HG02763 (cell line): ENCODE measurements at regions not wholly inside any gene's neighbourhood (a gene's known extent, or its start where the extent isn't known, plus 50 kb on each side); places are given as distances from the start of the nearest gene placed in this dataset.

Experiments used
- ATAC-seq: cut with Tn5 transposase; IDR thresholded peaks from one replicate; pipeline ENCODE4 v1.9.1; 2021; ENCODE audit warnings: mild to moderate bottlenecking, moderate library complexity; ENCODE audit not compliant: unreplicated experiment

GRCh38 chr6:44674226-44675155 is 287.0 kb downstream of the CDC5L start:
- no peak for ATAC-seq

GRCh38 chr6:44675449-44675848 is 287.9 kb downstream of the CDC5L start:
- no peak for ATAC-seq

- ATAC-seq: no peak
These were observed 288.8 kb downstream of the CDC5L start for GRCh38 chr6:44676246-44676790.

GRCh38 chr6:44676826-44677433 is 289.4 kb downstream of the CDC5L start:
- ATAC-seq: no peak

- no peak for ATAC-seq
These were observed 290.9 kb downstream of the CDC5L start for GRCh38 chr6:44678252-44678935.

GRCh38 chr6:44679438-44680201 is 292.1 kb downstream of the CDC5L start:
- ATAC-seq: no peak

- ATAC-seq: no peak
These were observed 292.8 kb downstream of the CDC5L start for GRCh38 chr6:44680202-44680720.

- no peak for ATAC-seq
These were observed 294.3 kb downstream of the CDC5L start for GRCh38 chr6:44681761-44682160.

- no peak for ATAC-seq
These were observed 294.8 kb downstream of the CDC5L start for GRCh38 chr6:44682280-44682679.

GRCh38 chr6:44682987-44683779 is 295.7 kb downstream of the CDC5L start:
- no peak for ATAC-seq

- ATAC-seq: no peak
These were observed 297.7 kb downstream of the CDC5L start for GRCh38 chr6:44685213-44685612.

- no peak for ATAC-seq
These were observed 308.6 kb downstream of the CDC5L start for GRCh38 chr6:44696099-44696498.

- ATAC-seq: no peak
These were observed 309.2 kb downstream of the CDC5L start for GRCh38 chr6:44696686-44697085.

- no peak for ATAC-seq
These were observed 309.8 kb downstream of the CDC5L start for GRCh38 chr6:44697327-44697726.

GRCh38 chr6:44698602-44699001 is 311.1 kb downstream of the CDC5L start:
- ATAC-seq: no peak

- no peak for ATAC-seq
These were observed 311.6 kb downstream of the CDC5L start for GRCh38 chr6:44699082-44699481.

GRCh38 chr6:44699851-44700250 is 312.3 kb downstream of the CDC5L start:
- no peak for ATAC-seq

- no peak for ATAC-seq
These were observed 312.9 kb downstream of the CDC5L start for GRCh38 chr6:44700422-44700821.

- no peak for ATAC-seq
These were observed 313.6 kb downstream of the CDC5L start for GRCh38 chr6:44701038-44701636.
